Left lung (tissue), 4 donors: ENCODE measurements at regions not wholly inside any gene's neighbourhood (a gene's known extent, or its start where the extent isn't known, plus 50 kb on each side); places are given as distances from the start of the nearest gene placed in this dataset.

Experiments
- ATAC-seq: fragments of 200-7000 bp; cut with Tn5 transposase; one replicate; pipeline ENCODE4 v1.9.1; 2020; ENCODE audit warnings: moderate library complexity
- DNase-seq, 4 donors: peaks; one replicate each; pipeline ENCODE4 v3.0.0-alpha.2; 2013 to 2020
- H3K27ac ChIP-seq, 2 donors: fragments of 200-600 bp; sonication (generic) in 1 of 2; one replicate each; pipeline versions ENCODE4 v1.5.0 to v1.8.0; 2020 to 2021
- H3K27me3 ChIP-seq, 2 donors: fragments of 200-600 bp; sonication (generic) in 1 of 2; one replicate each; pipeline versions ENCODE4 v1.5.0 to v1.8.0; 2020 to 2021
- H3K36me3 ChIP-seq, 2 donors: fragments of 200-600 bp; sonication (generic) in 1 of 2; one replicate each; pipeline versions ENCODE4 v1.5.0 to v1.8.0; 2020 to 2021
- H3K4me1 ChIP-seq, 2 donors: fragments of 200-600 bp; one replicate each; pipeline ENCODE4 v1.8.0; 2021
- H3K4me3 ChIP-seq, 2 donors: fragments of 200-600 bp; sonication (generic) in 1 of 2; one replicate each; pipeline versions ENCODE4 v1.5.0 to v1.8.0; 2020 to 2021; ENCODE audit warnings: mild to moderate bottlenecking in 1 of 2
- H3K9me3 ChIP-seq, 2 donors: fragments of 200-600 bp; sonication (generic) in 1 of 2; one replicate each; pipeline versions ENCODE4 v1.5.0 to v1.8.0; 2020 to 2021
- CTCF ChIP-seq, 2 donors: fragments of 200-600 bp; sonication (generic) in 1 of 2; IDR thresholded peaks; one replicate each; pipeline versions ENCODE4 v1.5.0 to v1.8.0; 2021; ENCODE audit warnings: antibody characterized with exemption in 2 of 2
- intact Hi-C, 2 donors: fragments of 100-400 bp; cut with DNase I; formaldehyde crosslinking; loops; one replicate each; pipeline versions ENCODE4 v1.11.2 to v1.14.2; 2022
- donor health status: DM: no; HTN: yes; CAD: no.
- donor health status: DM: no; HTN: no; CAD: no.

DNA sequence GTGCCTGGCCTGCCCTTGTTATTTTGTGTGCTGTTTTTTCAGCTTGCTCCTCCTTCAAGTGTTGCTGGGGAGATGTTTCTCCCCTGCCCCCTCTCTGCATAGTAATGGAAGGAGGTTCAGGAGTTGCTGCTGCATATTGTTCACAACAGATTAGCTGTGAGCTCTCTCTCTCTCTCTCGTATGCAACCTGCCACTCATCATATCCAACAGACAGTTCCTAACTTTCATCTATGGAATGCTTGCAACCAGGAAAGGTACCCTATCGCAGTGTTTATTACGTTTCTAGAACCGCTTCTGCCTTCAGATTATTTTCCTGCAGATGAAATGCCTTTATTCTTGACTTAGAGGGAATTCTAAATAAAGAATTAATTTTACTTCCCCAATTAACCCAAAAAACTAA, 372.9 kb downstream of the RMST start:
- no peak for DNase-seq
- no peak for ATAC-seq
- TF ChIP-seq CTCF (IDR thresholded peaks at IDR 0.05) = no peak
- no peaks in the 10 kb centered on the region for H3K36me3 ChIP-seq
- H3K27me3 ChIP-seq = no peaks in the 10 kb centered on the region
- H3K4me1 ChIP-seq = no peaks in the 10 kb centered on the region
- intact Hi-C loops = no loop called here
- H3K27ac ChIP-seq = no peak overlapping the region
- no peaks in the 10 kb centered on the region for H3K9me3 ChIP-seq
- H3K4me3 ChIP-seq = no peak overlapping the region

GRCh38 chr12:97837401-97837800, 374.8 kb downstream of the RMST start:
- TF ChIP-seq CTCF (IDR thresholded peaks at IDR 0.05) = no peak
- ATAC-seq (peak; percentile 88), DNase-seq (no peak)
- Histone ChIP-seq H3K4me3 (no peak overlapping the region), H3K27me3 (no peaks in the 10 kb centered on the region), H3K36me3 (no peaks in the 10 kb centered on the region), H3K4me1 (no peaks in the 10 kb centered on the region), H3K9me3 (no peaks in the 10 kb centered on the region), H3K27ac (no peak overlapping the region)
- intact Hi-C loops = no loop called here

- TF ChIP-seq CTCF (IDR thresholded peaks at IDR 0.05) = no peak
- intact Hi-C loops = no loop called here
- Histone ChIP-seq H3K4me3 (no peak overlapping the region), H3K27ac (no peak overlapping the region), H3K4me1 (no peaks in the 10 kb centered on the region), H3K36me3 (no peaks in the 10 kb centered on the region), H3K9me3 (no peaks in the 10 kb centered on the region), H3K27me3 (no peaks in the 10 kb centered on the region)
- DNase-seq (no peak), ATAC-seq (no peak)
These were observed 385.4 kb downstream of the RMST start for GRCh38 chr12:97848051-97848450.

DNA sequence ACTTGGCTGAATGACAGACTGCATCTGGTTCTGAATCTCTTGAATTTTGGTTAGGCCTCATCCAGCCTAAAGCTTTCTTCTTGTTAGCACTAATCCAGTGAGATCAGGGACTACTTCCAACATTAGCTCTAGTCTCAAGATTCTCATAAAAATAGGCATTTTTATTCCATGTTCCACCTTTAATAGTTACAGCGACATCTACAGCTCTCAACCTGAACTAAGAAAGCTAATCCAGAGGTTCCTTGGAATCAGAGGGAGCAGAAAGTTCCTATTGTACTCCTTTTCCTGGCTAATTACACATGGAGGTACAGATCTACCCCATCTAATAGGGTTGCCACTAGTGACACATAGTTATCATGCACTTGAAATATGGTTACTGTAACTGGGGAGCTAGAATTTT, 391.9 kb downstream of the RMST start:
- DNase-seq (no peak), ATAC-seq (no peak)
- intact Hi-C loops = no loop called here
- TF ChIP-seq CTCF (IDR thresholded peaks at IDR 0.05) = no peak
- H3K36me3 ChIP-seq = no peaks in the 10 kb centered on the region
- no peaks in the 10 kb centered on the region for H3K9me3 ChIP-seq
- H3K27ac ChIP-seq = no peak overlapping the region
- H3K4me1 ChIP-seq = no peaks in the 10 kb centered on the region
- no peak overlapping the region for H3K4me3 ChIP-seq
- no peaks in the 10 kb centered on the region for H3K27me3 ChIP-seq

- Histone ChIP-seq H3K27me3 (no peaks in the 10 kb centered on the region), H3K9me3 (peaks cover 0 to 6% of the 10 kb centered on the region in 2 donors), H3K27ac (no peak overlapping the region), H3K36me3 (no peaks in the 10 kb centered on the region), H3K4me1 (no peaks in the 10 kb centered on the region), H3K4me3 (no peak overlapping the region)
- ATAC-seq (no peak), DNase-seq (no peak)
- TF ChIP-seq CTCF (IDR thresholded peaks at IDR 0.05) = no peak
- intact Hi-C loops = no loop called here
These were observed 399.5 kb downstream of the RMST start for GRCh38 chr12:97862072-97862471.
